ENCODE measurements at regions not wholly inside any gene's neighbourhood (a gene's known extent, or its start where the extent isn't known, plus 50 kb on each side); places are given as distances from the start of the nearest gene placed in this dataset.

DNA sequence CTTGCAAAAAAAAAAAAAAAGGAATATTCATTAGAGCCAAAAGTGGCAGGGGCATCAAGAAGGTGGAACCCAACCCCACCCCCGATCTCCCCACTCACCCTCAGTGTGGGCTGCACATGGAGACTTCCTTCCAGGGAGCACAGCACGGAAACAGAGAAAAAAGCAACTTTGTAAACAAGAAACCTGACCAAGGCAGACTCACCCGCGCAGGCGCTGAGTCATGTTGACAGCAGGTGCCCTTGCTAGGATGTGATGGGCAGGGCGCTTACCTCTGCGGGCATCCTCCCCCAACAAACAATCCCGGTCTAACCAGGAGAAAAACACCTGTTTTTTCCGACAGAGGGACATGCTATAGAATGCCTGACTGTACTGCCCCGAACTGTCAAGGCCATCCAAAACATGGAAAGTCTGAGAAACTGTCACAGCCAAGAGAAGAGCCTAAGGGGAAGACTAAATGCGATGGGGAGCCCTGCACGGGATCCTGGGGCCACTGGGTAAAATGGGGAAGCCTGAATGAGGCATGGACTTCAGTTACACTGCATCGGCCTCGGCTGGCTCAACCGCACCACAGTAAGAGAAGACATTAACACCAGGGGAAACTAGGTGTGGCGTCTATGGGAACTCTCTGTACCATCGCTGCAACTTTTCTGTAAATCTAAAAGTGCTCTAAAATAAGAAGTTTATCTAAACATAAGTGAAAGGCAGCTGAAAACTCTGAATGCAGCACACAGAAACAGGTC is 66.7 kb upstream of the GATA2 start:
- no peak for TF ChIP-seq POLR2AphosphoS5 (IDR thresholded peaks at IDR 0.05; ENCODE audit: low read depth)
- peak; percentile 54; the same call in 1 of the 2 replicates for TF ChIP-seq SPI1 (IDR thresholded peaks at IDR 0.05; ENCODE audit: borderline replicate concordance, low read depth)
- TF ChIP-seq, protein P1, sequence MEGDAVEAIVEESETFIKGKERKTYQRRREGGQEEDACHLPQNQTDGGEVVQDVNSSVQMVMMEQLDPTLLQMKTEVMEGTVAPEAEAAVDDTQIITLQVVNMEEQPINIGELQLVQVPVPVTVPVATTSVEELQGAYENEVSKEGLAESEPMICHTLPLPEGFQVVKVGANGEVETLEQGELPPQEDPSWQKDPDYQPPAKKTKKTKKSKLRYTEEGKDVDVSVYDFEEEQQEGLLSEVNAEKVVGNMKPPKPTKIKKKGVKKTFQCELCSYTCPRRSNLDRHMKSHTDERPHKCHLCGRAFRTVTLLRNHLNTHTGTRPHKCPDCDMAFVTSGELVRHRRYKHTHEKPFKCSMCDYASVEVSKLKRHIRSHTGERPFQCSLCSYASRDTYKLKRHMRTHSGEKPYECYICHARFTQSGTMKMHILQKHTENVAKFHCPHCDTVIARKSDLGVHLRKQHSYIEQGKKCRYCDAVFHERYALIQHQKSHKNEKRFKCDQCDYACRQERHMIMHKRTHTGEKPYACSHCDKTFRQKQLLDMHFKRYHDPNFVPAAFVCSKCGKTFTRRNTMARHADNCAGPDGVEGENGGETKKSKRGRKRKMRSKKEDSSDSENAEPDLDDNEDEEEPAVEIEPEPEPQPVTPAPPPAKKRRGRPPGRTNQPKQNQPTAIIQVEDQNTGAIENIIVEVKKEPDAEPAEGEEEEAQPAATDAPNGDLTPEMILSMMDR (IDR thresholded peaks at IDR 0.05; ENCODE audit: insufficient read depth, low read length), result no peak
- no peak for TF ChIP-seq GABPA (IDR thresholded peaks at IDR 0.05; ENCODE audit: low read depth)
- H3K27ac ChIP-seq (replicated peaks), result no peak overlapping the region
- peak in 1 of 2 experiments; percentile 36 for DNase-seq (ENCODE audit: low read depth in 1 of 2, low spot score in 1 of 2)
- no peaks in the 10 kb centered on the region for H3K27me3 ChIP-seq (ENCODE audit: insufficient read depth, poor library complexity, severe bottlenecking)
- no peak overlapping the region for H3K4me3 ChIP-seq (replicated peaks; ENCODE audit: insufficient read depth, low read length)

DNA sequence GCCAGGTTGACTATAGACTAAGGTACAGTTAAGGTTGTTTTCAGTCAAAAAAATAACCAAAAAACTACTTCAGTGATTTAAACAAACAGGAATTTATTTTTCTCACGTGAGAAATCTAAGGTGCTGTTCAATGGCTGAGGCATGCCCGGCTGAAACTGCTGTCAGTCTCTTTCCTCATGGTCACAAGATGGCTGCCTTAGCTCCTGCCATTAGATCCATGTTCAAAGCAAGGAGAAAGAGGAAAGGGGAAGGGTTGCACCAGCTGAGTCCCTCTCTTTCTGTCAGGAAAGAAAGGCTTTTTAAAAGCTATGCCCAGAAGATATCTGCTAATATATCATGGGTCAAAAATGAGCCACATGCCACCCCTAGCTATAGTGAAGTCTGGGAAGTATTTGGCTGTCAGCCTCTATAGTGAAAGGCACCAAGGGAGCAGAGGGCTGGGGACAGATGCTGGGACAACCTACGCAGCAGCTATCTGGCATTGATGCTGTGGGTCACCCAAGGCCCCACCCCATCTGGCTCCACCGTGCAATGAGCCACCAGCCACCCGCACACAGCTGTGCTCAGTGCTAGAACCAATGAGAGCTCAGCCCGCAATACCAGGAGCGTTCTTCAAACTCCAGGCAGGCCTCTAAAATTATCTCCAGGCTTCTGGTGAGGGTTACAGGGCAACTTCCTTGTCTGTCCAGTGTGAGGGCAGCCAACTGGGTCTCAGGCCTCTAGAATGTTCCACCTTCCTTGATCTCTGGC is 64.7 kb upstream of the GATA2 start:
- no peak overlapping the region for H3K4me3 ChIP-seq (replicated peaks; ENCODE audit: insufficient read depth, low read length)
- no peak for DNase-seq (ENCODE audit: low read depth in 1 of 2, low spot score in 1 of 2)
- no peaks in the 10 kb centered on the region for H3K27me3 ChIP-seq (ENCODE audit: insufficient read depth, poor library complexity, severe bottlenecking)
- TF ChIP-seq GABPA (IDR thresholded peaks at IDR 0.05; ENCODE audit: low read depth) (no peak), SPI1 (IDR thresholded peaks at IDR 0.05; ENCODE audit: borderline replicate concordance, low read depth) (no peak), POLR2AphosphoS5 (IDR thresholded peaks at IDR 0.05; ENCODE audit: low read depth) (no peak)
- TF ChIP-seq, protein P1 (IDR thresholded peaks at IDR 0.05; ENCODE audit: insufficient read depth, low read length), result no peak
- TF ChIP-seq, protein P2, sequence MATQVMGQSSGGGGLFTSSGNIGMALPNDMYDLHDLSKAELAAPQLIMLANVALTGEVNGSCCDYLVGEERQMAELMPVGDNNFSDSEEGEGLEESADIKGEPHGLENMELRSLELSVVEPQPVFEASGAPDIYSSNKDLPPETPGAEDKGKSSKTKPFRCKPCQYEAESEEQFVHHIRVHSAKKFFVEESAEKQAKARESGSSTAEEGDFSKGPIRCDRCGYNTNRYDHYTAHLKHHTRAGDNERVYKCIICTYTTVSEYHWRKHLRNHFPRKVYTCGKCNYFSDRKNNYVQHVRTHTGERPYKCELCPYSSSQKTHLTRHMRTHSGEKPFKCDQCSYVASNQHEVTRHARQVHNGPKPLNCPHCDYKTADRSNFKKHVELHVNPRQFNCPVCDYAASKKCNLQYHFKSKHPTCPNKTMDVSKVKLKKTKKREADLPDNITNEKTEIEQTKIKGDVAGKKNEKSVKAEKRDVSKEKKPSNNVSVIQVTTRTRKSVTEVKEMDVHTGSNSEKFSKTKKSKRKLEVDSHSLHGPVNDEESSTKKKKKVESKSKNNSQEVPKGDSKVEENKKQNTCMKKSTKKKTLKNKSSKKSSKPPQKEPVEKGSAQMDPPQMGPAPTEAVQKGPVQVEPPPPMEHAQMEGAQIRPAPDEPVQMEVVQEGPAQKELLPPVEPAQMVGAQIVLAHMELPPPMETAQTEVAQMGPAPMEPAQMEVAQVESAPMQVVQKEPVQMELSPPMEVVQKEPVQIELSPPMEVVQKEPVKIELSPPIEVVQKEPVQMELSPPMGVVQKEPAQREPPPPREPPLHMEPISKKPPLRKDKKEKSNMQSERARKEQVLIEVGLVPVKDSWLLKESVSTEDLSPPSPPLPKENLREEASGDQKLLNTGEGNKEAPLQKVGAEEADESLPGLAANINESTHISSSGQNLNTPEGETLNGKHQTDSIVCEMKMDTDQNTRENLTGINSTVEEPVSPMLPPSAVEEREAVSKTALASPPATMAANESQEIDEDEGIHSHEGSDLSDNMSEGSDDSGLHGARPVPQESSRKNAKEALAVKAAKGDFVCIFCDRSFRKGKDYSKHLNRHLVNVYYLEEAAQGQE (IDR thresholded peaks at IDR 0.05; ENCODE audit: insufficient replicate concordance, low read depth), result no peak
- H3K27ac ChIP-seq (replicated peaks), result no peak overlapping the region

DNA sequence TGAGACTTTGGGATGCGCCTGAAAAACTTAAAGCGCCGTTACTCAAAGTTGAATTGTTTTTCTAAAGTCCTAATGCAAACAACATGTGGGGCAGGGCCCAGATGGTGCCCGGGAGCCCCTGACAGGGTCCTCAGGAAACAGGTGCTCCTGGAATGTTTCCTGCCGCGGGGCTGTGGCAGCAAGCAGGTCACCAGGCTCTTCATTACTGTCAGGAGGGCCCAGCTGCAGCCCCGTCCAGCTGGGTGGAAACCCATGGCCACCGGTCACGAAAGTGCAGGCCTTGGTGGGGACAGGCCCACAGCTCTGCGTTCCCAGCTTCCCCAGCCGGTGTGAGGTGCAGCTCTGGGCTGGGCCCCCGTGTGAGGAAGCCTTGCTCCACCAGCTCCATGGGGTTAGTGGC is 63.9 kb upstream of the GATA2 start:
- no peak overlapping the region for H3K4me3 ChIP-seq (replicated peaks; ENCODE audit: insufficient read depth, low read length)
- no peak for DNase-seq (ENCODE audit: low read depth in 1 of 2, low spot score in 1 of 2)
- no peaks in the 10 kb centered on the region for H3K27me3 ChIP-seq (ENCODE audit: insufficient read depth, poor library complexity, severe bottlenecking)
- TF ChIP-seq POLR2AphosphoS5 (IDR thresholded peaks at IDR 0.05; ENCODE audit: low read depth) (no peak), SPI1 (IDR thresholded peaks at IDR 0.05; ENCODE audit: borderline replicate concordance, low read depth) (no peak), GABPA (IDR thresholded peaks at IDR 0.05; ENCODE audit: low read depth) (no peak)
- TF ChIP-seq, protein P1 (IDR thresholded peaks at IDR 0.05; ENCODE audit: insufficient read depth, low read length), result no peak
- TF ChIP-seq, protein P2 (IDR thresholded peaks at IDR 0.05; ENCODE audit: insufficient replicate concordance, low read depth), result no peak
- H3K27ac ChIP-seq (replicated peaks), result no peak overlapping the region

All from HL-60 (cell line).